Neural cell (in vitro differentiated cells): ENCODE measurements at regions not wholly inside any gene's neighbourhood (a gene's known extent, or its start where the extent isn't known, plus 50 kb on each side); places are given as distances from the start of the nearest gene placed in this dataset.

Experiments used
- H2AFZ ChIP-seq: fragments of 200-600, 300-800 bp; sonication (generic), shearing (Covaris generic); 2 replicates; pipeline ENCODE4 v1.6.0; 2014; ENCODE audit warnings: low read depth, mild to moderate bottlenecking, antibody characterized with exemption, low read length, moderate library complexity
- H3F3A ChIP-seq: fragments of 200-600 bp; shearing (Covaris generic); 2 replicates; pipeline ENCODE4 v1.6.1; 2016; ENCODE audit warnings: mild to moderate bottlenecking, moderate library complexity, mixed read lengths, antibody characterized with exemption, low read length; ENCODE audit not compliant: insufficient read depth, poor library complexity, severe bottlenecking
- H3K27ac ChIP-seq: fragments of 200-600, 300-800 bp; sonication (generic), shearing (Covaris generic); 2 replicates; pipeline ENCODE4 v1.5.1; 2014; ENCODE audit warnings: mild to moderate bottlenecking, low read length, moderate library complexity
- H3K27me3 ChIP-seq: fragments of 300-800, 200-600 bp; sonication (generic), shearing (Covaris generic); 2 replicates; pipeline ENCODE4 v1.6.0; 2014; ENCODE audit warnings: mild to moderate bottlenecking, low read depth, low read length, moderate library complexity; ENCODE audit not compliant: insufficient read depth
- H3K36me3 ChIP-seq: fragments of 300-800, 200-600 bp; sonication (generic), shearing (Covaris generic); 2 replicates; pipeline ENCODE4 v1.5.1; 2014; ENCODE audit warnings: mild to moderate bottlenecking, antibody characterized with exemption, low read length, moderate library complexity; ENCODE audit not compliant: insufficient read depth
- H3K4me2 ChIP-seq: fragments of 300-800, 200-600 bp; sonication (generic), shearing (Covaris generic); 2 replicates; pipeline ENCODE4 v1.6.0; 2014; ENCODE audit warnings: mild to moderate bottlenecking, low read length
- H3K4me3 ChIP-seq: fragments of 300-800, 200-600 bp; sonication (generic), shearing (Covaris generic); 2 replicates; pipeline ENCODE4 v1.5.1; 2014; ENCODE audit warnings: mild to moderate bottlenecking, low read length, moderate library complexity
- H3K79me2 ChIP-seq: fragments of 200-600 bp; shearing (Covaris generic); replicated peaks from 2 replicates; pipeline ENCODE4 v1.6.0; 2014; ENCODE audit warnings: mild to moderate bottlenecking, low read length, moderate library complexity; ENCODE audit not compliant: insufficient read depth
- H3K9ac ChIP-seq: fragments of 300-800, 200-600 bp; sonication (generic), shearing (Covaris generic); 2 replicates; pipeline ENCODE4 v1.6.1; 2016; ENCODE audit warnings: mild to moderate bottlenecking, low read length, mixed read lengths
- H3K9me2 ChIP-seq: fragments of 200-600 bp; shearing (Covaris generic); 2 replicates; pipeline ENCODE4 v1.6.1; 2016; ENCODE audit warnings: mild to moderate bottlenecking, low read length, mixed read lengths; ENCODE audit not compliant: insufficient read depth
- H3K9me3 ChIP-seq: fragments of 200-600, 300-800 bp; sonication (generic), shearing (Covaris generic); 2 replicates; pipeline ENCODE4 v1.6.1; 2016; ENCODE audit warnings: mild to moderate bottlenecking, mixed run types, low read length, moderate library complexity, mixed read lengths
- H4K20me1 ChIP-seq: fragments of 200-600 bp; shearing (Covaris generic); 2 replicates; pipeline ENCODE4 v1.6.1; 2016; ENCODE audit warnings: mild to moderate bottlenecking, mixed run types; ENCODE audit not compliant: insufficient read depth
- CTCF ChIP-seq: fragments of 450-650 bp; IDR thresholded peaks from 2 replicates; pipeline ENCODE4 v1.5.1; 2014; ENCODE audit warnings: antibody characterized with exemption, mild to moderate bottlenecking, moderate library complexity; ENCODE audit not compliant: poor library complexity, severe bottlenecking
- EP300 ChIP-seq: fragments of 450-650 bp; conservative IDR thresholded peaks from 2 replicates; pipeline ENCODE4 v1.6.1; 2014; ENCODE audit warnings: antibody characterized with exemption, mild to moderate bottlenecking, moderate library complexity; ENCODE audit not compliant: poor library complexity, severe bottlenecking
- EZH2 ChIP-seq: fragments of 200-600, 300-800 bp; shearing (Covaris generic), sonication (generic); IDR thresholded peaks from 2 replicates; pipeline ENCODE4 v1.6.1; 2014; ENCODE audit warnings: antibody characterized with exemption, low read length, borderline replicate concordance, mild to moderate bottlenecking; ENCODE audit not compliant: insufficient read depth, poor library complexity, severe bottlenecking
- MXI1 ChIP-seq: fragments of 450-650 bp; conservative IDR thresholded peaks from 2 replicates; pipeline ENCODE4 v1.6.1; 2014; ENCODE audit warnings: antibody characterized with exemption, mild to moderate bottlenecking; ENCODE audit not compliant: poor library complexity, severe bottlenecking
- POLR2AphosphoS5 ChIP-seq: IDR thresholded peaks from 2 replicates; pipeline ENCODE4 v1.6.1; 2012
- RAD21 ChIP-seq: fragments of 450-650 bp; conservative IDR thresholded peaks from 2 replicates; pipeline ENCODE4 v1.6.1; 2014; ENCODE audit warnings: antibody characterized with exemption, mild to moderate bottlenecking, moderate library complexity
- REST ChIP-seq: IDR thresholded peaks from 2 replicates; pipeline ENCODE4 v1.6.1; 2012; ENCODE audit warnings: borderline replicate concordance
- SMC3 ChIP-seq: fragments of 450-650 bp; conservative IDR thresholded peaks from 2 replicates; pipeline ENCODE4 v1.6.1; 2014; ENCODE audit warnings: antibody characterized with exemption, mild to moderate bottlenecking, moderate library complexity; ENCODE audit not compliant: poor library complexity
- TAF1 ChIP-seq: IDR thresholded peaks from 2 replicates; pipeline ENCODE4 v1.6.1; 2012; ENCODE audit warnings: low read depth

GRCh38 chr6:134823710-134824034 lies 126.2 kb downstream of the ALDH8A1 start:
- Histone ChIP-seq H3K4me2 (no peak overlapping the region), H3K4me3 (no peak overlapping the region), H3K27me3 (no peaks in the 10 kb centered on the region), H3K36me3 (no peaks in the 10 kb centered on the region), H3K79me2 (no peaks in the 10 kb centered on the region), H3K9me2 (no peaks in the 10 kb centered on the region), H3K27ac (no peak overlapping the region), H4K20me1 (no peaks in the 10 kb centered on the region), H2AFZ (no peak overlapping the region), H3K9me3 (no peaks in the 10 kb centered on the region), H3K9ac (no peak overlapping the region), H3F3A (no peaks in the 10 kb centered on the region)
- no peak for TF ChIP-seq SMC3
- TF ChIP-seq RAD21 = no peak
- TF ChIP-seq CTCF = no peak
- TF ChIP-seq MXI1 = no peak
- no peak for TF ChIP-seq REST
- TF ChIP-seq POLR2AphosphoS5 = no peak
- no peak for TF ChIP-seq EZH2
- TF ChIP-seq TAF1 = no peak
- TF ChIP-seq EP300 = no peak

- Histone ChIP-seq H3K4me3 (no peak overlapping the region), H3K27me3 (no peaks in the 10 kb centered on the region), H4K20me1 (no peaks in the 10 kb centered on the region), H3K36me3 (no peaks in the 10 kb centered on the region), H3F3A (no peaks in the 10 kb centered on the region), H3K27ac (no peak overlapping the region), H3K9ac (no peak overlapping the region), H3K9me2 (no peaks in the 10 kb centered on the region), H3K79me2 (no peaks in the 10 kb centered on the region), H3K9me3 (no peaks in the 10 kb centered on the region), H2AFZ (no peak overlapping the region), H3K4me2 (no peak overlapping the region)
- TF ChIP-seq POLR2AphosphoS5 (no peak), TAF1 (no peak), REST (no peak), EZH2 (no peak), EP300 (no peak), SMC3 (peak; percentile 91), CTCF (peak; percentile 89), RAD21 (peak; percentile 89), MXI1 (no peak)
Measured at GRCh38 chr6:134822920-134823709, 126.8 kb downstream of the ALDH8A1 start.
